Trophoblast cell (in vitro differentiated cells and primary cell): ENCODE measurements at regions not wholly inside any gene's neighbourhood (a gene's known extent, or its start where the extent isn't known, plus 50 kb on each side); places are given as distances from the start of the nearest gene placed in this dataset.

ENCODE experiments used
- DNase-seq, 2 donors: peaks; one replicate each; pipeline ENCODE4 v3.0.0-alpha.2; 2016
- H2AFZ ChIP-seq: 2 replicates; pipeline ENCODE4 v1.6.1; 2013; ENCODE audit warnings: low read length, moderate library complexity, mild to moderate bottlenecking; ENCODE audit not compliant: insufficient read depth, poor library complexity
- H2AK5ac ChIP-seq: 2 replicates; pipeline ENCODE4 v1.6.1; 2013; ENCODE audit warnings: mild to moderate bottlenecking, low read length
- H2BK120ac ChIP-seq: 2 replicates; pipeline ENCODE4 v1.6.1; 2013; ENCODE audit warnings: low read length, mild to moderate bottlenecking, moderate library complexity; ENCODE audit not compliant: insufficient read depth, poor library complexity
- H2BK12ac ChIP-seq: 2 replicates; pipeline ENCODE4 v1.6.1; 2013; ENCODE audit warnings: mild to moderate bottlenecking, low read length, moderate library complexity
- H2BK5ac ChIP-seq: 2 replicates; pipeline ENCODE4 v1.6.1; 2013; ENCODE audit warnings: low read length, low read depth, moderate library complexity, mild to moderate bottlenecking; ENCODE audit not compliant: poor library complexity
- H3K14ac ChIP-seq: 2 replicates; pipeline ENCODE4 v1.6.1; 2013; ENCODE audit warnings: mild to moderate bottlenecking, low read length
- H3K18ac ChIP-seq: 2 replicates; pipeline ENCODE4 v1.6.1; 2013; ENCODE audit warnings: mild to moderate bottlenecking, low read length
- H3K23ac ChIP-seq: 2 replicates; pipeline ENCODE4 v1.6.1; 2013; ENCODE audit warnings: low read length
- H3K27ac ChIP-seq: 2 replicates; pipeline ENCODE4 v1.5.1; 2013; ENCODE audit warnings: low read depth, mild to moderate bottlenecking, inconsistent platforms, low read length, moderate library complexity
- H3K27me3 ChIP-seq: 2 replicates; pipeline ENCODE4 v1.6.1; 2013; ENCODE audit warnings: inconsistent platforms, mild to moderate bottlenecking, low read length, moderate library complexity; ENCODE audit not compliant: insufficient read depth
- H3K36me3 ChIP-seq, 2 experiments: 1 replicate in 1 of 2; 2 replicates in 1 of 2; pipeline ENCODE4 v1.6.1; 2013; ENCODE audit warnings: low read length in 2 of 2, mild to moderate bottlenecking in 2 of 2, moderate library complexity in 1 of 2; ENCODE audit not compliant: insufficient read depth in 2 of 2, control insufficient read depth in 1 of 2
- H3K4ac ChIP-seq: 2 replicates; pipeline ENCODE4 v1.6.1; 2013; ENCODE audit warnings: low read depth, mild to moderate bottlenecking, low read length, moderate library complexity
- H3K4me1 ChIP-seq, 2 experiments: 1 replicate in 1 of 2; 2 replicates in 1 of 2; pipeline ENCODE4 v1.6.1; 2013; ENCODE audit warnings: low read length in 2 of 2, mild to moderate bottlenecking in 2 of 2, moderate library complexity in 1 of 2; ENCODE audit not compliant: insufficient read depth in 2 of 2, control insufficient read depth in 1 of 2
- H3K4me2 ChIP-seq: 2 replicates; pipeline ENCODE4 v1.6.1; 2013; ENCODE audit warnings: inconsistent platforms, mild to moderate bottlenecking, low read length, moderate library complexity
- H3K4me3 ChIP-seq: 2 replicates; pipeline ENCODE4 v1.5.1; 2013; ENCODE audit warnings: mild to moderate bottlenecking, low read depth, low read length, inconsistent platforms
- H3K79me1 ChIP-seq: one replicate; pipeline ENCODE4 v1.6.1; 2013; ENCODE audit warnings: low read length
- H3K79me2 ChIP-seq: 2 replicates; pipeline ENCODE4 v1.6.1; 2013; ENCODE audit warnings: low read length, mild to moderate bottlenecking; ENCODE audit not compliant: control insufficient read depth, insufficient read depth, poor library complexity
- H3K9ac ChIP-seq: 2 replicates; pipeline ENCODE4 v1.6.1; 2013; ENCODE audit warnings: mild to moderate bottlenecking, low read length
- H3K9me3 ChIP-seq: 2 replicates; pipeline ENCODE4 v1.6.1; 2013; ENCODE audit warnings: low read depth, mild to moderate bottlenecking, control low read depth, inconsistent platforms, low read length; ENCODE audit not compliant: insufficient read depth
- H4K12ac ChIP-seq: 2 replicates; pipeline ENCODE4 v1.6.1; 2013; ENCODE audit warnings: low read depth, mild to moderate bottlenecking, low read length, moderate library complexity
- H4K8ac ChIP-seq: 2 replicates; pipeline ENCODE4 v1.6.1; 2013; ENCODE audit warnings: low read depth, mild to moderate bottlenecking, low read length, moderate library complexity
- H4K91ac ChIP-seq: one replicate; pipeline ENCODE4 v1.6.1; 2013; ENCODE audit warnings: low read depth, mild to moderate bottlenecking, low read length, moderate library complexity
- WGBS: extraction: QIAGEN DNeasy Blood & Tissue Kit; methylation state at CpG from one replicate; pipeline ENCODE4 v1.1.7; 2013; ENCODE audit warnings: missing lambda C conversion rate; ENCODE audit not compliant: insufficient read length, insufficient coverage; ENCODE audit errors: extremely low coverage; 5-methylcytosine and 5-hydroxymethylcytosine counted together

DNA sequence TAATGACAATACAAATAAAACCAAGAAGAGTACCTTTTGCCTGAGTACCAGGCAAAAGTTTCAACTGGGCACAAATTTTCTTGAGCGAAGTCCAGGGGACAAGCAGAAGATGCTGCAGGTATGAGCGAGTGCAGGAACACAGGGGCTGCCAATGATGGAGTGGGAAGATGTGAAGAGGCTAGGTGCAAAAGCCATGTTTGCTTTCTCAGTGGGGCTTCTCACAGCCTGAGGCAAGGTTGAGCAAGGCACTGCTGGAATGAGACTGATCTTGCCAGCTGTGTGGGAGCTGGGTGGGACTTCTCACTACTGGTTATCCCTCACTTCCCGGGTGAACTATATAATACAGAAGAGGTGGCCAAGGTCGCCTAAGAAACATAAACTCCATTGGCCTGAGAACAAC lies 1200.7 kb downstream of the SLITRK1 start:
- no peaks in the 10 kb centered on the region for H3K79me2 ChIP-seq
- no peak overlapping the region for H3K4ac ChIP-seq
- H3K4me3 ChIP-seq = no peak overlapping the region
- H3K4me1 ChIP-seq = no peaks in the 10 kb centered on the region
- no CpG with 5 or more reads among the region's 4 CpGs for WGBS
- peaks cover 3% of the 10 kb centered on the region for H3K9me3 ChIP-seq
- no peak overlapping the region for H4K8ac ChIP-seq
- H3K9ac ChIP-seq = no peak overlapping the region
- H2BK120ac ChIP-seq = no peak overlapping the region
- no peak overlapping the region for H2BK12ac ChIP-seq
- no peak overlapping the region for H2AK5ac ChIP-seq
- H3K4me2 ChIP-seq = no peak overlapping the region
- H3K23ac ChIP-seq = no peak overlapping the region
- no peak for DNase-seq
- H2AFZ ChIP-seq = no peak overlapping the region
- H3K36me3 ChIP-seq = no peaks in the 10 kb centered on the region
- H3K27ac ChIP-seq = no peak overlapping the region
- no peaks in the 10 kb centered on the region for H3K79me1 ChIP-seq
- no peak overlapping the region for H2BK5ac ChIP-seq
- H3K14ac ChIP-seq = no peak overlapping the region
- no peak overlapping the region for H4K91ac ChIP-seq
- no peaks in the 10 kb centered on the region for H3K27me3 ChIP-seq
- no peak overlapping the region for H4K12ac ChIP-seq
- H3K18ac ChIP-seq = no peak overlapping the region

DNA sequence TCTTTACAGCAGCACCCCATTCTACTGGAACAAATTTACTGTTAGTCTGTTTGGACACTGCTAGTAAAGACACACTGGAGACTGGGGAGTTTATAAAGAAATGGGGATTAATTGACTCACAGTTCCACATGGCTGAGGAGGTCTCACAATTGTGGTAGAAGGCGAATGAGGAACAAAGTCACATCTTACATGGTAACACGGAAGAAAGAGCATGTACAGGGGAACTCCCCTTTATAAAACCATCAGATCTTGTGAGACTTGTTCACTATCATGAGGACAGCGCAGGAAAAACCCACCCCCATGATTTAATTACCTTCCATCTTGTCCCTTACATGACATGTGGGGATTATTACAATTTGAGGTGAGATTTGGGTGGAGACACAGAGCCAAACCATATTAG lies 1204.2 kb downstream of the SLITRK1 start:
- no peaks in the 10 kb centered on the region for H3K79me1 ChIP-seq
- no CpG with 5 or more reads among the region's 3 CpGs for WGBS
- no peak overlapping the region for H2AFZ ChIP-seq
- H4K12ac ChIP-seq = no peak overlapping the region
- no peak overlapping the region for H3K18ac ChIP-seq
- no peak overlapping the region for H3K23ac ChIP-seq
- H4K8ac ChIP-seq = no peak overlapping the region
- H2BK120ac ChIP-seq = no peak overlapping the region
- H3K79me2 ChIP-seq = no peaks in the 10 kb centered on the region
- H2BK12ac ChIP-seq = no peak overlapping the region
- H3K27me3 ChIP-seq = no peaks in the 10 kb centered on the region
- H2BK5ac ChIP-seq = no peak overlapping the region
- no peak overlapping the region for H2AK5ac ChIP-seq
- H4K91ac ChIP-seq = no peak overlapping the region
- H3K4ac ChIP-seq = no peak overlapping the region
- no peak overlapping the region for H3K4me3 ChIP-seq
- no peak overlapping the region for H3K14ac ChIP-seq
- no peaks in the 10 kb centered on the region for H3K4me1 ChIP-seq
- H3K9me3 ChIP-seq = peaks cover 3% of the 10 kb centered on the region
- H3K27ac ChIP-seq = no peak overlapping the region
- no peak overlapping the region for H3K4me2 ChIP-seq
- H3K9ac ChIP-seq = no peak overlapping the region
- no peak for DNase-seq
- no peaks in the 10 kb centered on the region for H3K36me3 ChIP-seq

DNA sequence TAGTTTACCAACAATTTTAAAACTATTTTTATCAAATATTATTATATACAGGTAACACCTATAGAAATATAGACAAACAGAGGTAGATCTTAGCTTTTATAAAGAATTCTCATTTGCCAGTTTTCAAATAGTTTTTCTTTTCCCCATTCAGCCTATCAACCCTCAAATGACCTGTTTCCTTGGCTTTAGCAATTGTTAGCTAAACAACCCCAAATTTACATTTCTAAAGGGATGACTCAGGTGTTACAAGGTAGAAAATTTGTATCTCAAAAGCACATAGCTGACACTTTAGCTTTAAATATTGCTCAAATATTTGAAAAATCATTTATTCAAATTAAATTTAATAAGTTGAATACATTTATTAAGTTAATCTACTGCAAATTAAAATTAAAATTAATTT lies 1207.2 kb downstream of the SLITRK1 start:
- H3K27ac ChIP-seq = no peak overlapping the region
- no peaks in the 10 kb centered on the region for H3K36me3 ChIP-seq
- peaks cover 3% of the 10 kb centered on the region for H3K9me3 ChIP-seq

DNA sequence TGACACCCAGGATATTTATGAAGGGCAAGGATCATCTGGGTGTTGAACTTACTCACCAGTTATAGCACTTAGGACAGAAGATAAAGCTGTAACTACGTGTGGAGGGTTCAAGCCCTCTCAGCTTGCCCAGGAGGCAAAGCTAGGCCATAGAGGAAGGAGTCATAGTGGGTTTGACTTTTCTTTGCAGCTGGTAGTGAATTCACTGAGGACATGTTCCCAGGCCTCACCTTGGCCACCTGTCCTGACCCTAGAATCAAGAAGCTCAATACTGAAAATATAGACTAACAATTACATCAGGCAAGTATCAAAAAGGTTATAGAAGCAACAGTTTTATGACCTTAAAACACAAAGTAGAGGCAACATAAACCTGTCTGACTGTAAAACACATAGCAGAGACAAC lies 1207.7 kb downstream of the SLITRK1 start:
- Histone ChIP-seq H3K23ac (no peak overlapping the region), H2BK120ac (no peak overlapping the region), H3K27ac (no peak overlapping the region), H3K27me3 (no peaks in the 10 kb centered on the region), H3K36me3 (no peaks in the 10 kb centered on the region), H4K8ac (no peak overlapping the region), H3K9ac (no peak overlapping the region), H3K4ac (no peak overlapping the region), H2BK5ac (no peak overlapping the region), H3K79me2 (no peaks in the 10 kb centered on the region), H3K4me1 (no peaks in the 10 kb centered on the region), H4K91ac (no peak overlapping the region), H3K79me1 (no peaks in the 10 kb centered on the region), H2BK12ac (no peak overlapping the region), H2AK5ac (no peak overlapping the region), H3K9me3 (peaks cover 3% of the 10 kb centered on the region), H2AFZ (no peak overlapping the region), H3K4me2 (no peak overlapping the region), H4K12ac (no peak overlapping the region), H3K18ac (no peak overlapping the region), H3K14ac (no peak overlapping the region), H3K4me3 (no peak overlapping the region)
- DNase-seq = no peak
- WGBS = no CpG with 5 or more reads among the region's 1 CpG

More for the DNA sequence above, 1207.2 kb downstream of the SLITRK1 start:
- no peaks in the 10 kb centered on the region for H3K4me1 ChIP-seq
- H3K4me3 ChIP-seq = no peak overlapping the region
- H2BK5ac ChIP-seq = no peak overlapping the region
- H3K4me2 ChIP-seq = no peak overlapping the region
- no peaks in the 10 kb centered on the region for H3K27me3 ChIP-seq
- no peaks in the 10 kb centered on the region for H3K79me2 ChIP-seq
- H2AK5ac ChIP-seq = no peak overlapping the region
- no peaks in the 10 kb centered on the region for H3K79me1 ChIP-seq
- no peak overlapping the region for H3K18ac ChIP-seq
- H3K14ac ChIP-seq = no peak overlapping the region
- H2BK120ac ChIP-seq = no peak overlapping the region
- H3K4ac ChIP-seq = no peak overlapping the region
- H2AFZ ChIP-seq = no peak overlapping the region
- H3K9ac ChIP-seq = no peak overlapping the region
- H4K8ac ChIP-seq = no peak overlapping the region
- no peak overlapping the region for H3K23ac ChIP-seq
- no peak overlapping the region for H2BK12ac ChIP-seq
- no peak overlapping the region for H4K12ac ChIP-seq
- no peak overlapping the region for H4K91ac ChIP-seq
- no peak for DNase-seq
